ENCODE measurements at regions not wholly inside any gene's neighbourhood (a gene's known extent, or its start where the extent isn't known, plus 50 kb on each side); places are given as distances from the start of the nearest gene placed in this dataset.

- no peak overlapping the region for H3K27ac ChIP-seq
- H3K4me3 ChIP-seq = no peak overlapping the region
- H3K9me3 ChIP-seq = no peaks in the 10 kb centered on the region
- H3K4me1 ChIP-seq = no peaks in the 10 kb centered on the region
- no peak for DNase-seq (ENCODE audit: low spot score in 2 of 2)
- no peak for TF ChIP-seq POLR2A (IDR thresholded peaks at IDR 0.05)
- no peaks in the 10 kb centered on the region for H3K36me3 ChIP-seq
- intact Hi-C loops (cut with DNase I; ENCODE audit: low total_unique reads) = no loop called here
- no peaks in the 10 kb centered on the region for H3K27me3 ChIP-seq
Observed at GRCh38 chr14:98731286-98731685, 540.7 kb downstream of the BCL11B start.

- H3K4me1 ChIP-seq = no peaks in the 10 kb centered on the region
- no peak overlapping the region for H3K27ac ChIP-seq
- no peak for TF ChIP-seq POLR2A (IDR thresholded peaks at IDR 0.05)
- TF ChIP-seq CTCF (IDR thresholded peaks at IDR 0.05) = no peak
- intact Hi-C loops (cut with DNase I; ENCODE audit: low total_unique reads) = no loop called here
- H3K4me3 ChIP-seq = no peak overlapping the region
- no peaks in the 10 kb centered on the region for H3K36me3 ChIP-seq
- no peak for DNase-seq (ENCODE audit: low spot score in 2 of 2)
- no peaks in the 10 kb centered on the region for H3K9me3 ChIP-seq
- no peaks in the 10 kb centered on the region for H3K27me3 ChIP-seq
Observed at GRCh38 chr14:98731701-98732100, 540.3 kb downstream of the BCL11B start.

DNA sequence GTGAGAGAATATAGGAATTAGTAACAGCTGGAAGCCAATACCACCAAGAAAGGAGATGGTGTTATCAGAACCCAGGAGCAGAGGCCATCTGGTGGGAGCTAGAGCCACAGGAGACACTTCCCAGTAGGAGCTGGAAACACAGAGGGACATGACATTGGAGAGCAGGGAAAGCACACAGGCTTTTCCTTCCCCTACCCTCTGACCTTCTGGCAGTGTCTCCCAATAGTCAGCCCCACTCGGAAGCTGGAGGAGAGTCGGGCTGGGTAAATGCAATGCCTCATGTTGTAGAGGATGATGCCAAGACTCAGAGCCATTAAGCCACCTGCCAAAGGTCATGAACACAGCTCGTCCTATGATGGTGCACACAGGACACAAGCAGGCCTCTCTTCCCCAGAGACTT, 538.5 kb downstream of the BCL11B start:
- Histone ChIP-seq H3K27ac (no peak overlapping the region), H3K4me3 (no peak overlapping the region), H3K4me1 (no peaks in the 10 kb centered on the region), H3K36me3 (no peaks in the 10 kb centered on the region), H3K9me3 (peaks cover 0 to 5% of the 10 kb centered on the region in 2 donors), H3K27me3 (no peaks in the 10 kb centered on the region)
- TF ChIP-seq POLR2A (IDR thresholded peaks at IDR 0.05) (no peak), CTCF (IDR thresholded peaks at IDR 0.05) (no peak), POLR2AphosphoS5 (IDR thresholded peaks at IDR 0.05) (no peak)
- no peak for DNase-seq (ENCODE audit: low spot score in 2 of 2)
- intact Hi-C loops (cut with DNase I; ENCODE audit: low total_unique reads) = no loop called here

- DNase-seq (ENCODE audit: low spot score in 2 of 2) = no peak
- no peak for TF ChIP-seq CTCF (IDR thresholded peaks at IDR 0.05)
- no peak for TF ChIP-seq POLR2AphosphoS5 (IDR thresholded peaks at IDR 0.05)
- TF ChIP-seq POLR2A (IDR thresholded peaks at IDR 0.05) = no peak
Observed at GRCh38 chr14:98736701-98737338, 535.2 kb downstream of the BCL11B start.

GRCh38 chr14:98741523-98741922, 530.5 kb downstream of the BCL11B start:
- intact Hi-C loops (cut with DNase I; ENCODE audit: low total_unique reads) = no loop called here
- TF ChIP-seq CTCF (IDR thresholded peaks at IDR 0.05) (no peak), POLR2A (IDR thresholded peaks at IDR 0.05) (no peak), POLR2AphosphoS5 (IDR thresholded peaks at IDR 0.05) (no peak)
- Histone ChIP-seq H3K36me3 (no peaks in the 10 kb centered on the region), H3K4me3 (no peak overlapping the region), H3K9me3 (peaks cover 0 to 7% of the 10 kb centered on the region in 2 donors), H3K27me3 (peaks cover 0 to 1% of the 10 kb centered on the region in 2 donors), H3K27ac (no peak overlapping the region), H3K4me1 (no peaks in the 10 kb centered on the region)
- no peak for DNase-seq (ENCODE audit: low spot score in 2 of 2)

More at GRCh38 chr14:98736701-98737338, 535.2 kb downstream of the BCL11B start:
- Histone ChIP-seq H3K36me3 (no peaks in the 10 kb centered on the region), H3K9me3 (peaks cover 0 to 7% of the 10 kb centered on the region in 2 donors), H3K27ac (no peak overlapping the region), H3K27me3 (no peaks in the 10 kb centered on the region), H3K4me1 (no peaks in the 10 kb centered on the region), H3K4me3 (no peak overlapping the region)
- intact Hi-C loops (cut with DNase I; ENCODE audit: low total_unique reads) = no loop called here

Data from breast epithelium (tissue), 4 donors.